ENCODE measurements at regions not wholly inside any gene's neighbourhood (a gene's known extent, or its start where the extent isn't known, plus 50 kb on each side); places are given as distances from the start of the nearest gene placed in this dataset.
"Not testable (repeated sequence)": the region's sequence is repeated elsewhere in the genome, so short reads cannot be mapped to it uniquely, and the experiment has no call there.

GRCh38 chr12:45490232-45490881, 239.1 kb upstream of the ARID2 start:
- no peak for DNase-seq (ENCODE audit: low spot score)
- H3K4me1 Mint-ChIP-seq (ENCODE audit: low read depth): no peaks in the 10 kb centered on the region
- no peak overlapping the region for H3K4me3 Mint-ChIP-seq (ENCODE audit: low read depth)
- intact Hi-C loops (cut with micrococcal nuclease): no loop called here
- H3K36me3 Mint-ChIP-seq (ENCODE audit: low read depth): no peaks in the 10 kb centered on the region
- no peak overlapping the region for H3K27ac Mint-ChIP-seq
- no peaks in the 10 kb centered on the region for H3K9me3 Mint-ChIP-seq
- H3K27me3 Mint-ChIP-seq (ENCODE audit: low read depth): peaks cover 3% of the 10 kb centered on the region

GRCh38 chr12:45494279-45494678, 235.2 kb upstream of the ARID2 start:
- no peak for DNase-seq (ENCODE audit: low spot score)
- Mint-ChIP-seq H3K36me3 (ENCODE audit: low read depth) (no peaks in the 10 kb centered on the region), H3K27me3 (ENCODE audit: low read depth) (peaks cover 3% of the 10 kb centered on the region), H3K9me3 (no peaks in the 10 kb centered on the region), H3K27ac (no peak overlapping the region), H3K4me1 (ENCODE audit: low read depth) (no peaks in the 10 kb centered on the region), H3K4me3 (ENCODE audit: low read depth) (no peak overlapping the region)
- intact Hi-C loops (cut with micrococcal nuclease): no loop called here

GRCh38 chr12:45498645-45499044, 230.9 kb upstream of the ARID2 start:
- H3K27me3 Mint-ChIP-seq (ENCODE audit: low read depth): peaks cover 8% of the 10 kb centered on the region
- DNase-seq (ENCODE audit: low spot score): no peak
- no peaks in the 10 kb centered on the region for H3K4me1 Mint-ChIP-seq (ENCODE audit: low read depth)

GRCh38 chr12:45502481-45503128, 226.9 kb upstream of the ARID2 start:
- H3K27ac Mint-ChIP-seq: no peak overlapping the region
- H3K9me3 Mint-ChIP-seq: no peaks in the 10 kb centered on the region
- no peaks in the 10 kb centered on the region for H3K36me3 Mint-ChIP-seq (ENCODE audit: low read depth)
- DNase-seq (ENCODE audit: low spot score): no peak
- H3K4me3 Mint-ChIP-seq (ENCODE audit: low read depth): no peak overlapping the region
- intact Hi-C loops (cut with micrococcal nuclease): no loop called here
- no peaks in the 10 kb centered on the region for H3K4me1 Mint-ChIP-seq (ENCODE audit: low read depth)
- H3K27me3 Mint-ChIP-seq (ENCODE audit: low read depth): peaks cover 12% of the 10 kb centered on the region

More at GRCh38 chr12:45498645-45499044, 230.9 kb upstream of the ARID2 start:
- intact Hi-C loops (cut with micrococcal nuclease): no loop called here
- Mint-ChIP-seq H3K36me3 (ENCODE audit: low read depth) (no peaks in the 10 kb centered on the region), H3K9me3 (no peaks in the 10 kb centered on the region), H3K4me3 (ENCODE audit: low read depth) (no peak overlapping the region), H3K27ac (no peak overlapping the region)

DNA sequence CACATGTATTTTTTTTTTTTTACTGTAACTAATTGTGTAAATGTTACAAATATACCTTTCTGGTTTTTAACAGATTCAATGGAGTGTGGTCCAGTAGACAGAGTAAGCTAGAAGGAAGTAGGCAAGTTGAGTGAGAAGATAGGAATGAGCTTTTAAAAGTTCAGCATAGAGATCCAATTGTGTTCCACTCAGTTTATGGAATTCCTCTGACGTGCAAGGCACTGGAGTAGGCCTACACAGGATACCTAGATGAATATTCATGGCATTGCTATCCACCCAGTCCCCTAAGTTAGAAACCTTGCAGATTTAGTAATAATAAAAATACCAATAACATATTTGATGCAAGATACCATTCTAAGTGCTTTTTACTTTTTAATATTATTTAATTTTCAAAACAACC, 225.6 kb upstream of the ARID2 start:
- Mint-ChIP-seq H3K36me3 (ENCODE audit: low read depth) (no peaks in the 10 kb centered on the region), H3K9me3 (no peaks in the 10 kb centered on the region), H3K27me3 (ENCODE audit: low read depth) (peaks cover 12% of the 10 kb centered on the region), H3K27ac (no peak overlapping the region), H3K4me1 (ENCODE audit: low read depth) (no peaks in the 10 kb centered on the region), H3K4me3 (ENCODE audit: low read depth) (no peak overlapping the region)
- intact Hi-C loops (cut with micrococcal nuclease): no loop called here
- no peak for DNase-seq (ENCODE audit: low spot score)

- Mint-ChIP-seq H3K9me3 (no peaks in the 10 kb centered on the region), H3K4me1 (ENCODE audit: low read depth) (no peaks in the 10 kb centered on the region), H3K27me3 (ENCODE audit: low read depth) (peaks cover 12% of the 10 kb centered on the region), H3K36me3 (ENCODE audit: low read depth) (no peaks in the 10 kb centered on the region), H3K4me3 (ENCODE audit: low read depth) (no peak overlapping the region), H3K27ac (no peak overlapping the region)
- intact Hi-C loops (cut with micrococcal nuclease): no loop called here
- DNase-seq (ENCODE audit: low spot score): no peak
Observed at GRCh38 chr12:45504316-45505010, 225.0 kb upstream of the ARID2 start.

DNA sequence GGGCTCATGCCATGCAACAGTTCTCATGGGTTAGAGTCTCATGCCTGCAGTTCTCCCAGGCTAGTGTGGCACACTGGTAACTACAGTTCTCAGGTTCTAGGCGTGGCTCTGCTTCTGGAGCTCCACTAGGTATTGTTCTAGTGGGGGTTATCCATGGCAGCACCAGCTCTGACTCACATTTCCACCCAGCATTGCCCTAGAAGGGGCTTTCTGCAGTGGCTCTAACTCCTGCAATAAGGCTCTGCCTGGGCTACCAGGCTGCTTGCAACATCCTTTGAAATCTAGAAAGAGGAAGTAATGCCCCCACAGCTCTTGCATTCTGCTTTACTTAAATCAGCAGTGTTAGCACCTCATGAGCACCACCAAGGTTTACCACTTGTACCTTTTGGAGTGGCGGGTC, 220.3 kb upstream of the ARID2 start:
- Mint-ChIP-seq H3K36me3 (ENCODE audit: low read depth) (no peaks in the 10 kb centered on the region), H3K27ac (no peak overlapping the region), H3K27me3 (ENCODE audit: low read depth) (peaks cover 4% of the 10 kb centered on the region), H3K9me3 (peaks cover 6% of the 10 kb centered on the region), H3K4me1 (ENCODE audit: low read depth) (no peaks in the 10 kb centered on the region), H3K4me3 (ENCODE audit: low read depth) (no peak overlapping the region)
- DNase-seq (ENCODE audit: low spot score): no peak
- intact Hi-C loops (cut with micrococcal nuclease): loop anchor here (1.0 kb wide), 1 partner anchor 8 kb away; no protein-coding TSS in a partner anchor

- H3K27me3 Mint-ChIP-seq (ENCODE audit: low read depth): peaks cover 4% of the 10 kb centered on the region
- H3K4me3 Mint-ChIP-seq (ENCODE audit: low read depth): no peak overlapping the region
- peaks cover 6% of the 10 kb centered on the region for H3K9me3 Mint-ChIP-seq
- DNase-seq (ENCODE audit: low spot score): no peak
- H3K27ac Mint-ChIP-seq: no peak overlapping the region
- no peaks in the 10 kb centered on the region for H3K36me3 Mint-ChIP-seq (ENCODE audit: low read depth)
- intact Hi-C loops (cut with micrococcal nuclease): loop anchor here (1.0 kb wide), 1 partner anchor 8 kb away; no protein-coding TSS in a partner anchor
- no peaks in the 10 kb centered on the region for H3K4me1 Mint-ChIP-seq (ENCODE audit: low read depth)
Observed at GRCh38 chr12:45509621-45510020, 219.9 kb upstream of the ARID2 start.

GRCh38 chr12:45517381-45517780, 212.1 kb upstream of the ARID2 start:
- no peak overlapping the region for H3K27ac Mint-ChIP-seq
- H3K4me1 Mint-ChIP-seq (ENCODE audit: low read depth): peaks cover 11% of the 10 kb centered on the region
- intact Hi-C loops (cut with micrococcal nuclease): loop anchor here (1.0 kb wide), 1 partner anchor 8 kb away; no protein-coding TSS in a partner anchor
- no peaks in the 10 kb centered on the region for H3K27me3 Mint-ChIP-seq (ENCODE audit: low read depth)
- H3K4me3 Mint-ChIP-seq (ENCODE audit: low read depth): no peak overlapping the region
- no peaks in the 10 kb centered on the region for H3K36me3 Mint-ChIP-seq (ENCODE audit: low read depth)
- H3K9me3 Mint-ChIP-seq: peaks cover 1% of the 10 kb centered on the region
- DNase-seq (ENCODE audit: low spot score): no peak

DNA sequence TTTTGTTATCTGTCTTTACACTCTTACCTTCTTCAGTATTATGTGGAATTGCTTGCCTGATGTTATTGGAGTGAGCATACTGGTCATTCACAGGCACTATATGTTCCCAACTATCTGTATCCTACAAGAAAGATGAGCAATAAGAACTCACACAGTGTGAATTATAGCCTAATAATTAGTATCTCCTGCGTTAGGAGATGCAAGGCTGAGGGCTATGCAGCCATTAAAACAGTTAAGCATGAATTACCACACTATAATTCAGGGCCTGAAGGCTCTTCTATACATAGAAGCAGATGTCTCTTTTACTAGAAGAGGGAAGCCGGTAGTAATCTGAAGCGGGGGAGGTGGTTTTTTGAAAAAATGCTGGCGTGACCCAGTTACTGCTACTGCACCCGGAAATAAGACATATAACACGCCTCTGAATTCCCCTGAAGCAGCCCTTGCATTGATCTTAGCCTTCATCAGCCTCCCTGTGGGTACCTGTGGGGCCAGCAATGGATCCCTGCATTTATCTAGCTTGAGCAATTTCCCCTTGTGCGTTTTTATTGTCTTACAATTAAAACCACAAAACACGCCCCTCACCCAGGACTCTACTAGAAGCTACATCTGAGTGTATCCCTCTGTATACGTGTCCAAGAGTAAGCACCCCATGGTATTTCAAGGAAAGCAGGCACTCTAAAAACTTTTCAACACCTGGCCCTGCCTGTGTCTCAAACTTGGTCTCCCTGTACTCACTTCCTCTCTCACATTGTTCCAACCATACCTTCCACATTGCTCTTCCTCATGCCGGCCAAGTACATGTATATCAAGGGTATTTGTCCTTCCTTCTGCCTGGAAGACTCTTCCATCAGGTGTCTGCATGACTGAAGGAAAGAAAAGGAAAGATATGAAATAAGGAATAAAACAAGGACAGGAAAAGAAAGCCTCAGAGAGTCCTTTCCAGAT, 210.9 kb upstream of the ARID2 start:
- Mint-ChIP-seq H3K36me3 (ENCODE audit: low read depth) (no peaks in the 10 kb centered on the region), H3K27ac (peak overlapping the region; percentile 66), H3K4me3 (ENCODE audit: low read depth) (peak overlapping the region; percentile 0), H3K4me1 (ENCODE audit: low read depth) (peaks cover 11% of the 10 kb centered on the region), H3K9me3 (peaks cover 11% of the 10 kb centered on the region), H3K27me3 (ENCODE audit: low read depth) (no peaks in the 10 kb centered on the region)
- intact Hi-C loops (cut with micrococcal nuclease): no loop called here
- DNase-seq (ENCODE audit: low spot score): peak; percentile 18

- peaks cover 18% of the 10 kb centered on the region for H3K9me3 Mint-ChIP-seq
- peaks cover 2% of the 10 kb centered on the region for H3K27me3 Mint-ChIP-seq (ENCODE audit: low read depth)
- no peak overlapping the region for H3K4me3 Mint-ChIP-seq (ENCODE audit: low read depth)
- intact Hi-C loops (cut with micrococcal nuclease): no loop called here
- DNase-seq (ENCODE audit: low spot score): no peak
- peaks cover 11% of the 10 kb centered on the region for H3K4me1 Mint-ChIP-seq (ENCODE audit: low read depth)
- no peak overlapping the region for H3K27ac Mint-ChIP-seq
- H3K36me3 Mint-ChIP-seq (ENCODE audit: low read depth): no peaks in the 10 kb centered on the region
Observed at GRCh38 chr12:45522227-45522626, 207.3 kb upstream of the ARID2 start.

DNA sequence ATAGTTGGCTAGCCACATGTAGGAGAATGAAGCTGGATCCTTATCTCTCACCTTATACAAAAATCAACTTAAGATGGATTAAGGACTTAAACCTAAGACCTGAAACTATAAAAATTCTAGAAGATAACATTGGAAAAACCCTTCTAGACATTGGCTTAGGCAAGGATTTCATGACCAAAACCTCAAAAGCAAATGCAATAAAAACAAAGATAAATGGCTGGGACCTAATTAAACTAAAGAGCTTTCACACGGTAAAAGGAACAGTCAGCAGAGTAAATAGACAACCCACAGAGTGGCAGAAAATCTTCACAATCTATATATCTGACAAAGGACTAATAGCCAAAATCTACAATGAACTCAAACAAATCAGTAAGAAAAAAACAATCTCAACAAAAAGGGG, 202.7 kb upstream of the ARID2 start:
- H3K4me1 Mint-ChIP-seq (ENCODE audit: low read depth); H3K36me3 Mint-ChIP-seq (ENCODE audit: low read depth); H3K4me3 Mint-ChIP-seq (ENCODE audit: low read depth); intact Hi-C loops (cut with micrococcal nuclease); H3K27me3 Mint-ChIP-seq (ENCODE audit: low read depth); H3K27ac Mint-ChIP-seq; DNase-seq (ENCODE audit: low spot score): not testable (repeated sequence)
- peaks cover 22% of the 10 kb centered on the region for H3K9me3 Mint-ChIP-seq

All from activated T-helper 2 cell treated with anti-CD3 and anti-CD28 coated beads, Interferon-gamma antibody, Interleukin-2, Interleukin-4, amounts not matched to agents 10 μg/mL and 5 μg/mL and 100 μg/mL, durations not matched to agents 14 hours and 24 hours and 36 hours (primary cell).